WTC11 (cell line): ENCODE measurements at regions not wholly inside any gene's neighbourhood (a gene's known extent, or its start where the extent isn't known, plus 50 kb on each side); places are given as distances from the start of the nearest gene placed in this dataset.

ENCODE experiments used
- ATAC-seq: fragments of 200-7000 bp; cut with Tn5 transposase; 2 replicates; pipeline ENCODE4 v1.10.0; 2021; ENCODE audit warnings: mild to moderate bottlenecking, moderate library complexity
- CTCF ChIA-PET: fragments of 300-600 bp; sonication (Branson Sonifier 250); formaldehyde crosslinking; loops from one replicate; lab custom pipeline; 2021; ENCODE audit warnings: antibody characterized with exemption; lab: Charles Lee
- POLR2A ChIA-PET: fragments of 350-600 bp; sonication (Branson Sonifier 250); formaldehyde crosslinking; loops from one replicate; lab custom pipeline; 2021; ENCODE audit warnings: antibody characterized with exemption; lab: Charles Lee
- DNase-seq: peaks from one replicate; pipeline ENCODE4 v3.0.0; 2021; ENCODE audit warnings: low spot score
- H3K27ac Mint-ChIP-seq: 2 replicates; pipeline ENCODE4 v1.8.0; 2021; ENCODE audit warnings: mixed read lengths
- H3K27me3 Mint-ChIP-seq: 2 replicates; pipeline ENCODE4 v1.8.0; 2021; ENCODE audit warnings: low read depth, mild to moderate bottlenecking, moderate library complexity, mixed read lengths
- H3K36me3 Mint-ChIP-seq: 2 replicates; pipeline ENCODE4 v1.8.0; 2021; ENCODE audit warnings: mixed read lengths
- H3K4me1 Mint-ChIP-seq: 2 replicates; pipeline ENCODE4 v1.8.0; 2022; ENCODE audit warnings: mixed read lengths
- H3K4me3 Mint-ChIP-seq: 2 replicates; pipeline ENCODE4 v1.8.0; 2021; ENCODE audit warnings: mild to moderate bottlenecking, moderate library complexity, mixed read lengths
- H3K9me3 Mint-ChIP-seq: 2 replicates; pipeline ENCODE4 v1.8.0; 2021; ENCODE audit warnings: mixed read lengths
- ARID4B ChIP-seq: sonication (generic); formaldehyde crosslinking; IDR thresholded peaks from 2 replicates; pipeline ENCODE4 v1.8.0; 2023; ENCODE audit warnings: missing genetic modification reagents, mild to moderate bottlenecking, borderline replicate concordance
- ATF2 ChIP-seq: sonication (generic); formaldehyde crosslinking; IDR thresholded peaks from 2 replicates; pipeline ENCODE4 v1.8.1; 2022; ENCODE audit warnings: low read depth, missing genetic modification reagents, borderline replicate concordance
- ATF3 ChIP-seq: sonication (generic); formaldehyde crosslinking; conservative IDR thresholded peaks from 2 replicates; pipeline ENCODE4 v1.8.1; 2022; ENCODE audit warnings: mild to moderate bottlenecking, missing genetic modification reagents
- CREM ChIP-seq: sonication (generic); formaldehyde crosslinking; IDR thresholded peaks from 2 replicates; pipeline ENCODE4 v1.8.1; 2022; ENCODE audit warnings: mild to moderate bottlenecking, missing genetic modification reagents, moderate library complexity
- ETV6 ChIP-seq: sonication (generic); formaldehyde crosslinking; IDR thresholded peaks from 2 replicates; pipeline ENCODE4 v1.8.1; 2022; ENCODE audit warnings: mild to moderate bottlenecking, missing genetic modification reagents
- FOXJ3 ChIP-seq: sonication (generic); formaldehyde crosslinking; IDR thresholded peaks from 2 replicates; pipeline ENCODE4 v1.9.0; 2021; ENCODE audit warnings: missing genetic modification reagents, mild to moderate bottlenecking, borderline replicate concordance
- FOXK1 ChIP-seq: sonication (generic); formaldehyde crosslinking; IDR thresholded peaks from 2 replicates; pipeline ENCODE4 v1.8.0; 2022; ENCODE audit warnings: mild to moderate bottlenecking, moderate library complexity, missing genetic modification reagents
- FOXP4 ChIP-seq: sonication (generic); formaldehyde crosslinking; IDR thresholded peaks from 2 replicates; pipeline ENCODE4 v1.8.0; 2022; ENCODE audit warnings: mild to moderate bottlenecking, missing genetic modification reagents
- GTF2I ChIP-seq: fragments of 250-450 bp; sonication (Bioruptor Pico); conservative IDR thresholded peaks from 2 replicates; pipeline ENCODE4 v1.4.0; 2021; ENCODE audit warnings: mild to moderate bottlenecking
- HMGA2 ChIP-seq: fragments of 250-450 bp; sonication (Bioruptor Pico); IDR thresholded peaks from 2 replicates; pipeline ENCODE4 v1.4.0; 2021; ENCODE audit warnings: mild to moderate bottlenecking, moderate library complexity
- JUN ChIP-seq: sonication (generic); formaldehyde crosslinking; IDR thresholded peaks from 2 replicates; pipeline ENCODE4 v1.8.0; 2023; ENCODE audit warnings: mild to moderate bottlenecking, missing genetic modification reagents
- MXD4 ChIP-seq: fragments of 250-450 bp; sonication (Bioruptor Pico); IDR thresholded peaks from 2 replicates; pipeline ENCODE4 v1.8.0; 2021; ENCODE audit warnings: mild to moderate bottlenecking, moderate library complexity, borderline replicate concordance
- NFE2L1 ChIP-seq: sonication (generic); formaldehyde crosslinking; IDR thresholded peaks from 2 replicates; pipeline ENCODE4 v1.8.1; 2023; ENCODE audit warnings: missing genetic modification reagents
- NR2C2 ChIP-seq: sonication (generic); formaldehyde crosslinking; IDR thresholded peaks from 2 replicates; pipeline ENCODE4 v1.8.0; 2022; ENCODE audit warnings: mild to moderate bottlenecking, missing genetic modification reagents
- PRRX2 ChIP-seq: fragments of 250-450 bp; sonication (Bioruptor Pico); IDR thresholded peaks from 2 replicates; pipeline ENCODE4 v1.8.0; 2021; ENCODE audit warnings: mild to moderate bottlenecking
- SMAD3 ChIP-seq: sonication (generic); formaldehyde crosslinking; IDR thresholded peaks from 2 replicates; pipeline ENCODE4 v1.8.0; 2022; ENCODE audit warnings: missing genetic modification reagents, mild to moderate bottlenecking, borderline replicate concordance
- SOX15 ChIP-seq: fragments of 250-450 bp; sonication (Bioruptor Pico); IDR thresholded peaks from 2 replicates; pipeline ENCODE4 v1.9.0; 2021; ENCODE audit warnings: mild to moderate bottlenecking
- TEAD1 ChIP-seq: sonication (generic); formaldehyde crosslinking; IDR thresholded peaks from 2 replicates; pipeline ENCODE4 v1.8.0; 2022; ENCODE audit warnings: mild to moderate bottlenecking, missing genetic modification reagents
- TEAD4 ChIP-seq: sonication (generic); formaldehyde crosslinking; IDR thresholded peaks from 2 replicates; pipeline ENCODE4 v1.8.0; 2022; ENCODE audit warnings: mild to moderate bottlenecking, missing genetic modification reagents
- TP53 ChIP-seq: sonication (generic); formaldehyde crosslinking; IDR thresholded peaks from 2 replicates; pipeline ENCODE4 v1.8.1; 2023; ENCODE audit warnings: mild to moderate bottlenecking, missing genetic modification reagents
- ZMAT4 ChIP-seq: fragments of 250-450 bp; sonication (Bioruptor Pico); IDR thresholded peaks from 2 replicates; pipeline ENCODE4 v1.9.0; 2021; ENCODE audit warnings: mild to moderate bottlenecking
- ZNF121 ChIP-seq: sonication (generic); formaldehyde crosslinking; IDR thresholded peaks from 2 replicates; pipeline ENCODE4 v1.8.0; 2023; ENCODE audit warnings: missing genetic modification reagents
- ZNF263 ChIP-seq: sonication (generic); formaldehyde crosslinking; IDR thresholded peaks from 2 replicates; pipeline ENCODE4 v1.8.1; 2022; ENCODE audit warnings: low read depth, mild to moderate bottlenecking, moderate library complexity, missing genetic modification reagents
- ZNF396 ChIP-seq: fragments of 250-450 bp; sonication (Bioruptor Pico); IDR thresholded peaks from 2 replicates; pipeline ENCODE4 v1.8.0; 2021; ENCODE audit warnings: mild to moderate bottlenecking, moderate library complexity, borderline replicate concordance
- ZNF416 ChIP-seq: fragments of 250-450 bp; sonication (Bioruptor Pico); IDR thresholded peaks from 2 replicates; pipeline ENCODE4 v1.9.0; 2021; ENCODE audit warnings: mild to moderate bottlenecking, inconsistent platforms
- TF ChIP-seq, protein P1 (sequence below): fragments of 250-450 bp; sonication (Bioruptor Pico); IDR thresholded peaks from 2 replicates; pipeline ENCODE4 v1.9.0; 2021; ENCODE audit warnings: moderate library complexity, mild to moderate bottlenecking, inconsistent platforms, borderline replicate concordance
- TF ChIP-seq, protein P2 (sequence below): fragments of 250-450 bp; sonication (Bioruptor Pico); IDR thresholded peaks from 2 replicates; pipeline ENCODE4 v1.8.0; 2021; ENCODE audit warnings: mild to moderate bottlenecking
- TF ChIP-seq, protein P3 (sequence below): sonication (generic); formaldehyde crosslinking; IDR thresholded peaks from 2 replicates; pipeline ENCODE4 v1.8.0; 2022; ENCODE audit warnings: mild to moderate bottlenecking, missing genetic modification reagents

DNA sequence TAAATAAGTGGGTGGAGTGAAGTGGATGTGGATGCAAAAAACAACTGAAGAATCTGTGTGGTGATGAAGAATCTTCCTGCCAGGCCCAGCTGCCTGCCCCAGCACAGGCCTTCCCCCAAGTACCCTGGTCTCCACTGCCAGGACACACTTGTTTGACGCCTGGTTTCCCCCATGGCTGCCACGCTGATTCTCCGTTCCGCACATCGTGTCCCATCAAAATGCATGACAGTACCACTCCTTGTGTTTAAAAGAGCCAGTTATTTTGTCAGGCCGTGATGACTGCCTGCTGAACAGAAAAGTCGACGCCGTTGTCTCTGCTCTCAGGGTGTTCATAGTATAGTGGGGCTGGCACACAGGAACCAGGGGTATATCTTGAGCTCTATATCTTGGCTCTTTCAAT lies 50.3 kb upstream of the KYNU start:
- ChIA-PET POLR2A (no interaction called here), CTCF (no interaction called here)
- Mint-ChIP-seq H3K4me1 (peaks cover 6% of the 10 kb centered on the region; the same call in 1 of the 2 replicates), H3K27ac (no peak overlapping the region), H3K4me3 (no peak overlapping the region), H3K9me3 (0 out of 2 replicates have a peak, but pooled peaks cover 5% of the 10 kb centered on the region), H3K27me3 (no peaks in the 10 kb centered on the region), H3K36me3 (no peaks in the 10 kb centered on the region)
- no peak for TF ChIP-seq SOX15 (CRISPR knock-in tag)
- no peak for TF ChIP-seq TP53
- no peak for TF ChIP-seq ETV6 (CRISPR knock-in tag)
- TF ChIP-seq MXD4 (CRISPR knock-in tag) = no peak
- no peak for TF ChIP-seq FOXJ3 (CRISPR knock-in tag)
- no peak for TF ChIP-seq TEAD4 (CRISPR knock-in tag)
- no peak for TF ChIP-seq SMAD3 (CRISPR knock-in tag)
- no peak for TF ChIP-seq NR2C2
- TF ChIP-seq HMGA2 (CRISPR knock-in tag) = no peak
- TF ChIP-seq ZNF396 = no peak
- TF ChIP-seq, protein P1, sequence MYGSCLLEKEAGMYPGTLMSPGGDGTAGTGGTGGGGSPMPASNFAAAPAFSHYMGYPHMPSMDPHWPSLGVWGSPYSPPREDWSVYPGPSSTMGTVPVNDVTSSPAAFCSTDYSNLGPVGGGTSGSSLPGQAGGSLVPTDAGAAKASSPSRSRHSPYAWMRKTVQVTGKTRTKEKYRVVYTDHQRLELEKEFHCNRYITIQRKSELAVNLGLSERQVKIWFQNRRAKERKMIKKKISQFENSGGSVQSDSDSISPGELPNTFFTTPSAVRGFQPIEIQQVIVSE = no peak
- no peak for TF ChIP-seq ARID4B (CRISPR knock-in tag)
- DNase-seq = no peak
- ATAC-seq = no peak

GRCh38 chr2:142825861-142826260 lies 51.6 kb upstream of the KYNU start:
- CTCF ChIA-PET = no interaction called here
- TF ChIP-seq GTF2I = no peak
- no peak for TF ChIP-seq FOXK1 (CRISPR knock-in tag)
- TF ChIP-seq FOXP4 (CRISPR knock-in tag) = no peak
- TF ChIP-seq TEAD4 (CRISPR knock-in tag) = no peak
- no peak for TF ChIP-seq ATF3
- TF ChIP-seq, protein P2, sequence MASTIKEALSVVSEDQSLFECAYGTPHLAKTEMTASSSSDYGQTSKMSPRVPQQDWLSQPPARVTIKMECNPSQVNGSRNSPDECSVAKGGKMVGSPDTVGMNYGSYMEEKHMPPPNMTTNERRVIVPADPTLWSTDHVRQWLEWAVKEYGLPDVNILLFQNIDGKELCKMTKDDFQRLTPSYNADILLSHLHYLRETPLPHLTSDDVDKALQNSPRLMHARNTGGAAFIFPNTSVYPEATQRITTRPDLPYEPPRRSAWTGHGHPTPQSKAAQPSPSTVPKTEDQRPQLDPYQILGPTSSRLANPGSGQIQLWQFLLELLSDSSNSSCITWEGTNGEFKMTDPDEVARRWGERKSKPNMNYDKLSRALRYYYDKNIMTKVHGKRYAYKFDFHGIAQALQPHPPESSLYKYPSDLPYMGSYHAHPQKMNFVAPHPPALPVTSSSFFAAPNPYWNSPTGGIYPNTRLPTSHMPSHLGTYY (CRISPR knock-in tag) = no peak
- TF ChIP-seq ZMAT4 = no peak
- TF ChIP-seq ZNF416 (CRISPR knock-in tag) = no peak
- no peak for TF ChIP-seq ZNF263 (CRISPR knock-in tag)
- TF ChIP-seq ZNF121 (CRISPR knock-in tag) = no peak
- no peak for TF ChIP-seq PRRX2 (CRISPR knock-in tag)
- TF ChIP-seq NFE2L1 (CRISPR knock-in tag) = no peak
- TF ChIP-seq TEAD1 (CRISPR knock-in tag) = no peak
- no peak for TF ChIP-seq JUN (CRISPR knock-in tag)
- no peak for TF ChIP-seq CREM (CRISPR knock-in tag)
- TF ChIP-seq, protein P3, sequence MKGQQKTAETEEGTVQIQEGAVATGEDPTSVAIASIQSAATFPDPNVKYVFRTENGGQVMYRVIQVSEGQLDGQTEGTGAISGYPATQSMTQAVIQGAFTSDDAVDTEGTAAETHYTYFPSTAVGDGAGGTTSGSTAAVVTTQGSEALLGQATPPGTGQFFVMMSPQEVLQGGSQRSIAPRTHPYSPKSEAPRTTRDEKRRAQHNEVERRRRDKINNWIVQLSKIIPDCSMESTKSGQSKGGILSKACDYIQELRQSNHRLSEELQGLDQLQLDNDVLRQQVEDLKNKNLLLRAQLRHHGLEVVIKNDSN (CRISPR knock-in tag) = no peak
- TF ChIP-seq SOX15 (CRISPR knock-in tag) = no peak
- no peak for TF ChIP-seq ATF2 (CRISPR knock-in tag)
- TF ChIP-seq, all 79 proteins: peak for 0
- Mint-ChIP-seq H3K36me3 (no peaks in the 10 kb centered on the region), H3K9me3 (0 out of 2 replicates have a peak, but pooled peaks cover 5% of the 10 kb centered on the region), H3K4me1 (peaks cover 6% of the 10 kb centered on the region; the same call in 1 of the 2 replicates), H3K4me3 (no peak overlapping the region), H3K27me3 (no peaks in the 10 kb centered on the region), H3K27ac (no peak overlapping the region)
- DNase-seq (no peak), ATAC-seq (no peak)
- POLR2A ChIA-PET = no interaction called here
